Activated CD4-positive, alpha-beta T cell treated with anti-CD3 and anti-CD28 coated beads, Interleukin-2, Interleukin-4, amounts not matched to agents 100 ng/mL and 50 ng/mL, durations not matched to agents 16 hours and 8 hours (primary cell): ENCODE measurements at regions not wholly inside any gene's neighbourhood (a gene's known extent, or its start where the extent isn't known, plus 50 kb on each side); places are given as distances from the start of the nearest gene placed in this dataset.

ENCODE experiments used
- DNase-seq: peaks from one replicate; pipeline ENCODE4 v3.0.0-alpha.2; 2020; ENCODE audit warnings: low spot score

DNA sequence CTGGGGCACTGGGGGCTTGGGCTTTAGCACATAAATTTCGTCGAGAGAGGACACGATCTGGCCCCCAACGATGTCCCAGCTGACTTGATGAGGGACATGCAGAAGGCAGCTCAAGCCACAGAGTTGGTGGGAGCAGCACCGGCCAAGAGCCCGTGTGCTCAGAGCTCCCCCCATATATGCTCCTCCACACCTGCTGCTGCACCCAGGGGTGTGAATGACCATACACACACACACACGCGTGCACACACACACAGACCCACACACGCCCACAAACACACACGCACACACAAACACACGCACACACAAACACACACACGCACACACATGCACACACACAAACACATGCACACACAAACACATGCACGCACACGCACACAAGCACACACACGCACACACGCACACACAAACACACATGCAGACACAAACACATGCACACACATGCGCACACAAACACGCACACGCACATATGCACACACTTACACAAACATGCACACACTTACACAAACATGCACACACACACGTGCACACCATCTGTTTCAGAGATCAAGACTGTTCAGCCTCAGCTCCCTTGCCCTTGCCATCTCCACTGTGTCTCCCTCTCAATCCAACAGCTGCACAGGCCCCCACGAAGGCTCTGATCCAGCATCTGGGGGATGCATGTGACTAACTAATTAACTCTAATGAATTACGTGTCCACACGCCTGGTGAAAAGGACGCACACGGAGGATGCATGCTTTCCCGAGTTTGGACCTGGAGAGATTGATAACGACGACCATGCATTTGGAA lies 85.6 kb upstream of the TNRC6C start:
- no peak for DNase-seq

- DNase-seq = no peak
Observed at GRCh38 chr17:77873500-77874302, 84.8 kb upstream of the TNRC6C start.

DNA sequence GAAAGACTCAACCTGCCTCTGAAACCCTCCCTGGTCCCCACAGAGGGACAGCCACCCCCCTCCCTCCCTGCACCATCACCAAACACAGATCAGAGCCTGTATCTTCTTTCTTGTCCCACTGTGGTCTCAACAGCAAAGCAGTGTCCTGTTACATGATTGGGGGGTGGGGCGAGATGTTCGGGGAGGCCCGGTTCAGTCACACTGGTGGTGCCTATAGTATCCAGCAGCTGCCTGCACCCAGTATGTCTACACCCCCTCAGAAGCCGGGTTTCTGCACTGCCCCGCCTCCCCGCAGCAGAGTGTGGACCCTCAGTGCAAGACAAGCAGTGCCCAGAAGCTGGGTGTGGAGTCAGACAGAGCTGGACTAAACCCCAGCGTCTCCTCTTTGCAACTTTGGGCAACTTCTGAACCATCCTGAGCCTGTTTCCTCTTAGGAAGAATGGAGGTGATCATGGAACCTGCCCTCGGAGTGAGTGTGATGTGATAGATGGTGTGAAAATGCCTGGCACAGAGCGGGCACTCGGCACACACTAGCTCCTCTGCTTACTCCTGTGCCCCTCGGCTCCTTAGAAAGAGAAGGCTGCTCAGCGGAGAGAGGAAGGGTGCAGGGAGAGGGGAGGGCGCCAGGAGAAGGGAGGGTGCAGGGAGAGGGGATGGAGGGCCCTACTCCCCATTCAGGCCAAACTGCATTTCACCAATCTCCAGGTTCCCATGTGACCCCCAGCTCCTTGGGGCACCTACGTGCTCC lies 84.0 kb upstream of the TNRC6C start:
- DNase-seq = no peak

DNA sequence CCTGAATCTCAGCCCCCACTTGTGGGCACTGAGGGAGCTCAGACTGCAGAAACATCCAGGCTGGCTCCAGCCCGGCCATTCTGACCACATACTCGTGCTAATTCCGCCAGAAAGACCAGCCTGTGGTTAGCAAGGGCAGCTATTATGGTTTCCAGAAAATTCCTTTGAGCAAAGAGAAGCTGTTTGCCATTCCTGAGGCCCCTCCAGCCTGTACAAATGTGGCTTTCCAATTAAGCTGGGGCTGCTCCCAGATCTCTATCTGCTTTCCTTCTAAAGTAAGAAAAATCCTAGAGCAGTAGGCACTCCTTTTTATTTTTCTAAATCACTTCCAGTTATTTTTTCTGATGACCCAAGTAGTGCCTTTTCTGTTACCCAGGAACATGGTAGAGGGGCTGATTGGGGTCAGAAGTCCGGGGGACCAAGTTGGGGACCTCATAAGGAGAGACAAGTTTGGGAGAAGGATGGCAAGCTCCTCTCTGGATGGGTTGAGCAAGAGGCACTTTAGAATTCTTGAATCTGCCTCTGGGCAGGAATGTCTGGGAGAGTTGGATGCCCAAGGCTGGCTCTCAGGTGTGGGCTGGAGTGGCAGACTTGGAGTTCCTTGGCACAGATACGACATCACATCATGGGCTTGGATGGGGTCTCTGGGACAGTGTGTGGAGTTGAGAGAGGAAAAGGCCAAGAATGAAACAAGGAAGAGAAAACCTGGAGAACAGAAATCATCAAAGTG lies 83.3 kb upstream of the TNRC6C start:
- no peak for DNase-seq

- no peak for DNase-seq
Observed at GRCh38 chr17:77875881-77876509, 82.5 kb upstream of the TNRC6C start.

DNA sequence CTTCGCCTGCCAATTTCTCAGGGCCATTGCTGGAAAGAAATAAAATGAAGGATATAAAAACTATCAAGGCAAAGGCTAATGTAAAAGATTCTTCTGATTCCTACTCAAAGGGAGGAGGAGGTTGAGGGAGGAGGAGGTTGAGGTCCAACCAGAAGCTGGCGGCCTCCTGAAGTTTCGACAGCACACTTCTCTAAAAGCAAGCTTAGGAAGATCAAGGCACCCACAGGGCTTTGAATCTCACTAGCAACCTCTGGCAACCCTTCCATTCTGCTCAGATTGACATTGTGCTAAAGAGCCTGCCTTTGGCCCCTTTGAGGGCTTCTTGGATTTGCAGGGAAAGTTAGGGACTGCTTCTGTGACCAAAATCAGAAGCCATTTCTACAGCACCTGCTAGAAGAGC lies 81.5 kb upstream of the TNRC6C start:
- no peak for DNase-seq

GRCh38 chr17:77877646-77878355 lies 80.7 kb upstream of the TNRC6C start:
- no peak for DNase-seq

- DNase-seq = no peak
Observed at GRCh38 chr17:77879226-77879895, 79.1 kb upstream of the TNRC6C start.

GRCh38 chr17:77879896-77880280 lies 78.6 kb upstream of the TNRC6C start:
- no peak for DNase-seq

GRCh38 chr17:77880711-77881450 lies 77.6 kb upstream of the TNRC6C start:
- DNase-seq = no peak

DNA sequence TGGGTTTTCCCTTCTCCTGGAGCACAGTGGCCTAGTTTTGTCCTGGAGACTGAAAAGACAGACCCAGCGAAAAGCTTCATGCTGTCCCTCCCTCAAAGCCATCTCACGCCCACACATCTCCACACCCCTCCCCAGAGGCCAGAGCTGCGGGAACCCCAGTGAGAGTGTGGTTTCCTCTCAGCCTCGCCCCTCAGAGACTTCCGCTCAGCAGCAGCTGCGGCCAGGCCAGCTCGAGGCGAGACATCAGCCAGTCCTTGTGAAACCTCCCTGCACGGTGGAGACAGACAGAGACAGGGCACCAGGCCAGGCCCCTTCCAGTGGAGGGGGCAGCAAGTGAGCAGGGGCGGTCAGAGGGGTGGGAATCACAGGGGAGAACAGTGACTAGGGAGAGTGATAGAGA lies 77.0 kb upstream of the TNRC6C start:
- peak; percentile 85 for DNase-seq

DNA sequence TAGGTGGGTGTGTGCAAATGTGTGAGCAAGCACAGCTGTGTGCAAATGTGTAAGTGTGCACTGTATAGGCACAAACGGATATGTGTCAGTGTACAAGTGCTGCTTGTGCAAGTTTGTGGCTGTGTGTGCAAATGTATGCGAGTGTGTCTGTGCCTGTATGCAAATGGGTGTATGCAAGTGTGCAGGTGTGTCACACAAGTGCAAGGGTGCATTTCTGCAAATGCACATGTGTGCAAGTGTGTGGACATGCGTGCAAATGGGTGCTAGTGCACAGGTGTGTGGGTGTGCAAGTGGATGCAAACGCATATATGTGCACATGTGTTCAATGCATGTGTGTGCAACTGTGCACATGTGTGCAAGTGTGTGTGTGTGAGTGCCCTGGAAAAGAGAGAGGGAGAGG lies 76.5 kb upstream of the TNRC6C start:
- DNase-seq = no peak

GRCh38 chr17:77882481-77883212 lies 75.9 kb upstream of the TNRC6C start:
- DNase-seq = peak; percentile 82

GRCh38 chr17:77883213-77883650 lies 75.3 kb upstream of the TNRC6C start:
- no peak for DNase-seq

DNA sequence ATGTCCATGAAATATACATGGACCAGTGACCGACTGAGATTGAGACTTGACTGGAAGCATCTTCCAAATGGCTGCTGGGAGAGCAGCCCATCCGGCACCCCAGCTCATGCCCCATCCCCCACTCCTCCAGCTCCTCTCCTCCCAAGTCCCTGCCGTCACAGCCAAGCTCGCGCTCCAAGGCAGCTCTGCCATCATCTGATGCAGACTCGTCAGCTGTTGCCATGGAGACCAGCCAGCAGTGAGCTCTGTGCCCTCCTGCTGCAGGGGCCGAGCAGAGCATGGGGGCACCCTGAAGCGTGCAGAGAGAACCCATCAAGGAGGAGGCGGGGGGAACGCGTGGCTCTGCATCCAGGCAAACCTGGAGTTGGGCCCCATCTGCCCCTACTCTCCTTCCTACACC lies 74.5 kb upstream of the TNRC6C start:
- DNase-seq = no peak

GRCh38 chr17:77884967-77885641 lies 73.4 kb upstream of the TNRC6C start:
- DNase-seq = no peak

GRCh38 chr17:77885678-77886386 lies 72.7 kb upstream of the TNRC6C start:
- DNase-seq = no peak

DNA sequence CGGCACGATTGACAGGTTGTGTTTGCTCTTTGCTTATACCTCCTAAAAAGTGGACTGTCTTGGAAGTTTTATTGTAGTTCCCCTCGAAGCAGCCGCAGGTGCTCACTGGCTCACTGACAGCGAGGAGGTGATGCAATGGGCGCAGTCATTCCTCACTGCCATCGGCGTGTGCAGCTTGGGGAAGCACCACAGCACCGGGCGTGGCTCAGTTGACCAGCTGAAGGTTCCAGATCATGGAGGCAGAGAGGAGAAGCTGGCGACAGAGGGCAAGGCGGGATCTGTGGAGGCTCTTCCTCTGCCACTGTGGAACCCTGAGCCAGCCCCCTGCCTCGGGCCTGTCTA lies 72.1 kb upstream of the TNRC6C start:
- DNase-seq = no peak
